ENCODE measurements at regions not wholly inside any gene's neighbourhood (a gene's known extent, or its start where the extent isn't known, plus 50 kb on each side); places are given as distances from the start of the nearest gene placed in this dataset.

- H3K27ac ChIP-seq = no peak overlapping the region
- H3K36me3 ChIP-seq = no peaks in the 10 kb centered on the region
- peaks cover 0 to 5% of the 10 kb centered on the region in 2 donors for H3K4me1 ChIP-seq
- DNase-seq = no peak
- H3K27me3 ChIP-seq = no peaks in the 10 kb centered on the region
- intact Hi-C loops (cut with DNase I; ENCODE audit: low total_unique reads) = no loop called here
- TF ChIP-seq POLR2A (IDR thresholded peaks at IDR 0.05) = no peak
- TF ChIP-seq, protein P1, sequence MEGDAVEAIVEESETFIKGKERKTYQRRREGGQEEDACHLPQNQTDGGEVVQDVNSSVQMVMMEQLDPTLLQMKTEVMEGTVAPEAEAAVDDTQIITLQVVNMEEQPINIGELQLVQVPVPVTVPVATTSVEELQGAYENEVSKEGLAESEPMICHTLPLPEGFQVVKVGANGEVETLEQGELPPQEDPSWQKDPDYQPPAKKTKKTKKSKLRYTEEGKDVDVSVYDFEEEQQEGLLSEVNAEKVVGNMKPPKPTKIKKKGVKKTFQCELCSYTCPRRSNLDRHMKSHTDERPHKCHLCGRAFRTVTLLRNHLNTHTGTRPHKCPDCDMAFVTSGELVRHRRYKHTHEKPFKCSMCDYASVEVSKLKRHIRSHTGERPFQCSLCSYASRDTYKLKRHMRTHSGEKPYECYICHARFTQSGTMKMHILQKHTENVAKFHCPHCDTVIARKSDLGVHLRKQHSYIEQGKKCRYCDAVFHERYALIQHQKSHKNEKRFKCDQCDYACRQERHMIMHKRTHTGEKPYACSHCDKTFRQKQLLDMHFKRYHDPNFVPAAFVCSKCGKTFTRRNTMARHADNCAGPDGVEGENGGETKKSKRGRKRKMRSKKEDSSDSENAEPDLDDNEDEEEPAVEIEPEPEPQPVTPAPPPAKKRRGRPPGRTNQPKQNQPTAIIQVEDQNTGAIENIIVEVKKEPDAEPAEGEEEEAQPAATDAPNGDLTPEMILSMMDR (IDR thresholded peaks at IDR 0.05) = no peak
- H3K4me3 ChIP-seq = no peak overlapping the region
- H3K9me3 ChIP-seq = no peaks in the 10 kb centered on the region
Observed at GRCh38 chr4:3829211-3829955, 63.2 kb downstream of the ADRA2C start.

DNA sequence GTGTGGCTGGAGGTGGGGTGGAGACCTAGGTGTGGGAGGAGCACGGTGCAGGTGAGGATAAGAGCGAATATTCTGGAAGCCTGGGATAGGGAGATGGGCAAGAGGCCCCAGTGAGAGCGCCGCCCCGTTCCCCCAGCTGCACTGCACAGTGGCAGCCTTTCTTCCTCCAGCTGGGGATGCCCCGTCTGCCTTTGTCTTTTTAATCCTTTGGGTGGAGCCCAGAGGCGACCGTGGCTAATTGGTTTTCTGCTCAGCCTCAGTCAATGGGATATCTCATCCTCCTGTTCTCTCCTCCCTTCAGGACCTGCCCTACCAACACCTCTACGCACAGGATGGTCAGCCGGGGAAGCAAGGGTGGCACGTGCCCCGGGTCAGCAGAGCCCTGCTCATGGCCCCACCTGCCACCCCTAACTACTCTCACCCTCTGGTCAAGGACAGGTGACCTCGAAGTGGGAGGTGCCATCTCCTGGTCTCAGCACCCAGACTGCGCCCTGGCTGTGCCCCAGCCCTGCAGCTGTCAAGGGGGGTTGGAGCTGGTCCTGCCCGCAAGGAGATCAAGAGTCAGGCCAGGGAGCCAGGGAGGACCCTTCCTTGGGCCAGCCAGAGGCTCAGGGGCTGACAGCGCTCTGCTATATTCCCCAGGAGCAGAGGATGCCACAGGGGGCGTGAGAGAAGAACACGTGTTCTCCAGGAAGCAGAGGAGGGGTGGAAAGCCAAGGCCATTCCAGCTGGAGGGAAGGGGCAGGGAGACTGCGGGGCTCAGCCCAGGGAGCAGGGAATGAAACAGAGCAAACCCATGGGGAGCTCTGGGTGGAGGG lies 64.0 kb downstream of the ADRA2C start:
- intact Hi-C loops (cut with DNase I; ENCODE audit: low total_unique reads) = no loop called here

GRCh38 chr4:3830774-3831528 lies 64.8 kb downstream of the ADRA2C start:
- intact Hi-C loops (cut with DNase I; ENCODE audit: low total_unique reads) = no loop called here
- DNase-seq = no peak
- H3K4me1 ChIP-seq = peaks cover 0 to 5% of the 10 kb centered on the region in 2 donors
- no peaks in the 10 kb centered on the region for H3K36me3 ChIP-seq
- no peaks in the 10 kb centered on the region for H3K9me3 ChIP-seq
- H3K4me3 ChIP-seq = no peak overlapping the region
- no peak overlapping the region for H3K27ac ChIP-seq
- TF ChIP-seq, protein P1 (IDR thresholded peaks at IDR 0.05) = no peak
- no peak for TF ChIP-seq POLR2A (IDR thresholded peaks at IDR 0.05)
- H3K27me3 ChIP-seq = no peaks in the 10 kb centered on the region

More for the DNA sequence above, 64.0 kb downstream of the ADRA2C start:
- H3K36me3 ChIP-seq = no peaks in the 10 kb centered on the region
- TF ChIP-seq, protein P1 (IDR thresholded peaks at IDR 0.05) = no peak
- no peak for TF ChIP-seq POLR2A (IDR thresholded peaks at IDR 0.05)
- DNase-seq = no peak
- no peak overlapping the region for H3K4me3 ChIP-seq
- H3K27me3 ChIP-seq = no peaks in the 10 kb centered on the region
- H3K9me3 ChIP-seq = no peaks in the 10 kb centered on the region
- H3K27ac ChIP-seq = no peak overlapping the region
- peaks cover 0 to 5% of the 10 kb centered on the region in 2 donors for H3K4me1 ChIP-seq

DNA sequence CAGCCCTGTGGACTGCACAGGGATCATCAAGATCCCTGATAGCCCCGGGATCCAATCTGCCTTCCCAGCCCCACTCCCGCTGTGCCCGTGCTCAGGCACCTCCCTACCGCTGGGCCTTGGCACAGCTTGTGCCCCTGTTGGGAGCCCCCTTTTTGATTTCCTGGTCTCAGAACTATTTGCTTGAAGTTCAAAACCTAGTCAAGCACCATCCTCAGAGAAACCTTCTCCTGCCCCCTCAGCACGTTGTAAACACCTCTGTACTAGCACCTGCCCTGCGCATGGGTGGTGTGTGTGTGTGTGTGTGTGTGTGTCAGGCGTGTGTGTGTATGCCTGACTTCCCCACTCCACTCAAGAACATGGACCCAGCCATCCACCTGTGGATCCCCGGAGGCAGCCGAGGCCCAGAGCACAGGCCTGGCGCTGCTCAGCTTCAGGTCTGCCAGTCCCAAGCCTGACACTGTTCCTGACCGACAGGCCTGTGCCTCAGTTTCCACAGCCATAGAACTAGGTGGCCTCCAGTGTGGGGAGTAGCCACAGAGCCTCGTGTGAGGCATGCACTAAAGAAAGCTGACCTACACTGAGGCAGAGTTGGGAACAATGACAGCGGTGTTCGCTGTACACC lies 65.5 kb downstream of the ADRA2C start:
- TF ChIP-seq, protein P1 (IDR thresholded peaks at IDR 0.05) = no peak
- no peak for TF ChIP-seq POLR2A (IDR thresholded peaks at IDR 0.05)
- Histone ChIP-seq H3K4me3 (no peak overlapping the region), H3K27me3 (no peaks in the 10 kb centered on the region), H3K4me1 (peaks cover 0 to 5% of the 10 kb centered on the region in 2 donors), H3K9me3 (no peaks in the 10 kb centered on the region), H3K27ac (no peak overlapping the region), H3K36me3 (no peaks in the 10 kb centered on the region)
- intact Hi-C loops (cut with DNase I; ENCODE audit: low total_unique reads) = no loop called here
- no peak for DNase-seq
